PFSK-1 (cell line): ENCODE measurements at regions not wholly inside any gene's neighbourhood (a gene's known extent, or its start where the extent isn't known, plus 50 kb on each side); places are given as distances from the start of the nearest gene placed in this dataset.

Source experiments
- FOXP2 ChIP-seq: optimal IDR thresholded peaks from 2 replicates; pipeline ENCODE3; 2011; ENCODE audit warnings: borderline replicate concordance, control low read depth, inconsistent platforms; ENCODE audit not compliant: insufficient read depth; ENCODE audit errors: extremely low read length, extremely low read depth
- POLR2AphosphoS5 ChIP-seq: IDR thresholded peaks from 2 replicates; pipeline ENCODE4 v1.6.1; 2012; ENCODE audit warnings: low read depth, mild to moderate bottlenecking, control low read depth, low read length, moderate library complexity
- REST ChIP-seq, 2 experiments: IDR thresholded peaks; 2 replicates each; pipeline versions ENCODE4 v1.6.1 to v1.8.0; 2011 to 2012; ENCODE audit warnings: low read depth in 2 of 2, low read length in 2 of 2, control low read depth in 1 of 2, inconsistent platforms in 1 of 2, mild to moderate bottlenecking in 1 of 2, moderate library complexity in 1 of 2; ENCODE audit not compliant: insufficient read depth in 1 of 2
- SIN3A ChIP-seq: IDR thresholded peaks from 2 replicates; pipeline ENCODE4 v1.6.1; 2012; ENCODE audit warnings: mild to moderate bottlenecking, low read length, moderate library complexity, borderline replicate concordance; ENCODE audit not compliant: insufficient read depth
- TAF1 ChIP-seq: IDR thresholded peaks from 2 replicates; pipeline ENCODE4 v1.6.1; 2012; ENCODE audit warnings: low read length, control low read depth, borderline replicate concordance; ENCODE audit not compliant: insufficient read depth

GRCh38 chr12:67592228-67593011, 56.1 kb upstream of the DYRK2 start:
- no peak for TF ChIP-seq POLR2AphosphoS5
- TF ChIP-seq REST (IDR thresholded peaks at IDR 0.05; ENCODE audit: insufficient read depth in 1 of 2, low read depth in 2 of 2, low read length in 2 of 2) = no peak
- no peak for TF ChIP-seq FOXP2
- TF ChIP-seq SIN3A = no peak
- no peak for TF ChIP-seq TAF1
